Stimulated activated CD4-positive, alpha-beta T cell treated with anti-CD3 and anti-CD28 coated beads, Interleukin-2, amount 100 ng/mL, for 24 hours (primary cell): ENCODE measurements at regions not wholly inside any gene's neighbourhood (a gene's known extent, or its start where the extent isn't known, plus 50 kb on each side); places are given as distances from the start of the nearest gene placed in this dataset.

ENCODE experiments used
- DNase-seq, 2 donors: peaks; one replicate each; pipeline ENCODE4 v3.0.0-alpha.2; 2020

- DNase-seq, result no peak
Observed at GRCh38 chr3:99430348-99431134, 207.9 kb upstream of the COL8A1 start.

GRCh38 chr3:99429502-99429901 lies 208.9 kb upstream of the COL8A1 start:
- no peak for DNase-seq

GRCh38 chr3:99425930-99426329 lies 212.5 kb upstream of the COL8A1 start:
- no peak for DNase-seq

- DNase-seq, result no peak
Observed at GRCh38 chr3:99419116-99419515, 219.3 kb upstream of the COL8A1 start.

GRCh38 chr3:99418709-99419108 lies 219.7 kb upstream of the COL8A1 start:
- no peak for DNase-seq

GRCh38 chr3:99418209-99418635 lies 220.2 kb upstream of the COL8A1 start:
- DNase-seq, result no peak

- DNase-seq, result no peak
Observed at GRCh38 chr3:99413504-99413903, 224.9 kb upstream of the COL8A1 start.

GRCh38 chr3:99410789-99411311 lies 227.5 kb upstream of the COL8A1 start:
- DNase-seq, result no peak

- DNase-seq, result no peak
Observed at GRCh38 chr3:99409961-99410360, 228.4 kb upstream of the COL8A1 start.

- no peak for DNase-seq
Observed at GRCh38 chr3:99407257-99407656, 231.1 kb upstream of the COL8A1 start.

- no peak for DNase-seq
Observed at GRCh38 chr3:99402755-99403154, 235.6 kb upstream of the COL8A1 start.

GRCh38 chr3:99400352-99400751 lies 238.0 kb upstream of the COL8A1 start:
- no peak for DNase-seq

GRCh38 chr3:99396651-99397275 lies 241.6 kb upstream of the COL8A1 start:
- DNase-seq, result no peak

- no peak for DNase-seq
Observed at GRCh38 chr3:99394831-99395778, 243.3 kb upstream of the COL8A1 start.

- DNase-seq, result no peak
Observed at GRCh38 chr3:99393961-99394360, 244.4 kb upstream of the COL8A1 start.

- no peak for DNase-seq
Observed at GRCh38 chr3:99388780-99389179, 249.6 kb upstream of the COL8A1 start.

GRCh38 chr3:99384596-99384995 lies 253.8 kb upstream of the COL8A1 start:
- no peak for DNase-seq

- no peak for DNase-seq
Observed at GRCh38 chr3:99376926-99377325, 261.5 kb upstream of the COL8A1 start.

GRCh38 chr3:99373846-99374210 lies 264.6 kb upstream of the COL8A1 start:
- DNase-seq, result no peak

- no peak for DNase-seq
Observed at GRCh38 chr3:99373088-99373845, 265.1 kb upstream of the COL8A1 start.

- DNase-seq, result no peak
Observed at GRCh38 chr3:99366663-99367429, 271.5 kb upstream of the COL8A1 start.

- DNase-seq, result no peak
Observed at GRCh38 chr3:99365979-99366378, 272.4 kb upstream of the COL8A1 start.
